H1 (cell line): ENCODE measurements at regions not wholly inside any gene's neighbourhood (a gene's known extent, or its start where the extent isn't known, plus 50 kb on each side); places are given as distances from the start of the nearest gene placed in this dataset.

Experiments used
- CTCF ChIA-PET: fragments of 300-600 bp; sonication (Branson Sonifier 250); formaldehyde crosslinking; loops from one replicate; lab custom pipeline; 2021; ENCODE audit not compliant: partially characterized antibody; lab: Charles Lee
- POLR2A ChIA-PET: fragments of 300-600 bp; sonication (Branson Sonifier 250); formaldehyde crosslinking; loops from one replicate; lab custom pipeline; 2021; ENCODE audit warnings: inconsistent platforms; ENCODE audit not compliant: partially characterized antibody; lab: Charles Lee
- DNase-seq, 2 experiments: peaks; one replicate each; pipeline versions ENCODE4 v3.0.0 to v3.0.0-alpha.2; 2010 to 2022; ENCODE audit warnings: low spot score in 2 of 2, low read depth in 1 of 2, mixed read lengths in 1 of 2
- FAIRE-seq: peaks from 2 replicates; lab custom pipeline; 2011; peaks lifted over from hg19 to GRCh38; lab: Jason Lieb, UNC
- H2AFZ ChIP-seq: 2 replicates; pipeline ENCODE4 v1.8.1; 2012; ENCODE audit warnings: low read length, inconsistent platforms
- H2AK5ac ChIP-seq: 2 replicates; pipeline ENCODE4 v1.6.1; 2013; ENCODE audit warnings: low read depth, low read length
- H2BK120ac ChIP-seq: replicated peaks from 2 replicates; pipeline ENCODE3; 2013; ENCODE audit warnings: low read depth, low read length, inconsistent platforms
- H2BK12ac ChIP-seq: 2 replicates; pipeline ENCODE4 v1.6.1; 2013; ENCODE audit warnings: low read depth, low read length
- H2BK15ac ChIP-seq: 2 replicates; pipeline ENCODE4 v1.6.1; 2013; ENCODE audit warnings: low read length
- H2BK20ac ChIP-seq: 2 replicates; pipeline ENCODE4 v1.6.1; 2013; ENCODE audit warnings: low read length
- H2BK5ac ChIP-seq: 2 replicates; pipeline ENCODE4 v1.6.1; 2013; ENCODE audit warnings: low read depth, low read length
- H3K14ac ChIP-seq: 2 replicates; pipeline ENCODE4 v1.6.1; 2013; ENCODE audit warnings: inconsistent platforms; ENCODE audit not compliant: insufficient read length
- H3K18ac ChIP-seq: 2 replicates; pipeline ENCODE4 v1.6.1; 2013; ENCODE audit warnings: low read length; ENCODE audit errors: extremely low read depth
- H3K23ac ChIP-seq: 2 replicates; pipeline ENCODE4 v1.6.1; 2013; ENCODE audit warnings: inconsistent platforms; ENCODE audit not compliant: insufficient read length
- H3K23me2 ChIP-seq: 2 replicates; pipeline ENCODE4 v1.6.1; 2013; ENCODE audit warnings: low read depth, low read length
- H3K27ac ChIP-seq: 2 replicates; pipeline ENCODE4 v1.6.1; 2011; ENCODE audit warnings: low read depth, low read length, inconsistent platforms
- H3K27me3 ChIP-seq, 4 experiments: replicated peaks in 1 of 4; 1 replicate in 1 of 4; 2 replicates in 3 of 4; pipeline versions ENCODE4 v1.6.1 to v1.8.1; 2011 to 2013; ENCODE audit warnings: low read length in 3 of 4, mild to moderate bottlenecking in 3 of 4, inconsistent platforms in 2 of 4, mixed read lengths in 2 of 4, moderate library complexity in 1 of 4; ENCODE audit not compliant: control insufficient read depth in 3 of 4, insufficient read depth in 3 of 4; ENCODE audit errors: extremely low read depth in 1 of 4
- H3K36me3 ChIP-seq, 4 experiments: 2 replicates each; pipeline versions ENCODE4 v1.6.1 to v1.8.1; 2011 to 2013; ENCODE audit warnings: mild to moderate bottlenecking in 4 of 4, low read length in 3 of 4, moderate library complexity in 2 of 4, control low read depth in 1 of 4, inconsistent platforms in 1 of 4; ENCODE audit not compliant: insufficient read depth in 4 of 4, control insufficient read depth in 2 of 4
- H3K4ac ChIP-seq: replicated peaks from 2 replicates; pipeline ENCODE3; 2013; ENCODE audit warnings: low read length, low read depth, mixed read lengths, inconsistent platforms; ENCODE audit not compliant: insufficient read length
- H3K4me1 ChIP-seq, 4 experiments: replicated peaks in 1 of 4; 1 replicate in 1 of 4; 2 replicates in 3 of 4; pipeline versions ENCODE4 v1.6.1 to v1.8.1; 2011 to 2013; ENCODE audit warnings: low read length in 3 of 4, inconsistent platforms in 2 of 4, mixed read lengths in 1 of 4; ENCODE audit not compliant: insufficient read depth in 4 of 4, control insufficient read depth in 3 of 4
- H3K4me2 ChIP-seq, 2 experiments: 2 replicates each; pipeline versions ENCODE4 v1.6.1 to v1.8.1; 2011 to 2013; ENCODE audit warnings: low read depth in 2 of 2, low read length in 2 of 2, control low read depth in 1 of 2, inconsistent platforms in 1 of 2, mild to moderate bottlenecking in 1 of 2; ENCODE audit not compliant: insufficient read depth in 1 of 2
- H3K4me3 ChIP-seq, 4 experiments: fragments of 200-600, 300-600 bp in 1 of 4; sonication (generic), shearing (Covaris generic), sonication (Bioruptor Twin) in 1 of 4; 2 replicates each; pipeline versions ENCODE4 v1.5.1 to v1.8.1; 2011 to 2016; ENCODE audit warnings: low read length in 4 of 4, low read depth in 3 of 4, control low read depth in 2 of 4, inconsistent platforms in 2 of 4, mild to moderate bottlenecking in 2 of 4, mixed read lengths in 1 of 4, moderate library complexity in 1 of 4; ENCODE audit not compliant: insufficient read depth in 2 of 4; ENCODE audit errors: extremely low read depth in 1 of 4
- H3K56ac ChIP-seq: replicated peaks from 2 replicates; pipeline ENCODE3; 2013; ENCODE audit warnings: low read depth, mild to moderate bottlenecking, mixed read lengths, low read length, inconsistent platforms; ENCODE audit not compliant: insufficient read length
- H3K79me1 ChIP-seq: 2 replicates; pipeline ENCODE4 v1.6.1; 2013; ENCODE audit warnings: low read depth, low read length, control low read depth
- H3K79me2 ChIP-seq, 2 experiments: 2 replicates each; pipeline versions ENCODE4 v1.6.1 to v1.8.1; 2012 to 2013; ENCODE audit warnings: low read length in 2 of 2, mild to moderate bottlenecking in 2 of 2, inconsistent platforms in 1 of 2; ENCODE audit not compliant: insufficient read depth in 2 of 2, control insufficient read depth in 1 of 2
- H3K9ac ChIP-seq, 4 experiments: replicated peaks in 1 of 4; 1 replicate in 1 of 4; 2 replicates in 3 of 4; pipeline versions ENCODE4 v1.6.1 to v1.8.1; 2011 to 2013; ENCODE audit warnings: low read depth in 3 of 4, low read length in 3 of 4, control low read depth in 2 of 4, mild to moderate bottlenecking in 2 of 4, moderate library complexity in 2 of 4, inconsistent platforms in 1 of 4; ENCODE audit errors: extremely low read depth in 1 of 4
- H3K9me3 ChIP-seq, 2 experiments: 2 replicates each; pipeline versions ENCODE4 v1.6.1 to v1.8.1; 2012 to 2013; ENCODE audit warnings: mild to moderate bottlenecking in 2 of 2, moderate library complexity in 2 of 2, control low read depth in 1 of 2, inconsistent platforms in 1 of 2, low read depth in 1 of 2, low read length in 1 of 2, mixed read lengths in 1 of 2; ENCODE audit not compliant: insufficient read depth in 2 of 2
- H4K20me1 ChIP-seq, 2 experiments: replicated peaks in 1 of 2; 2 replicates each; pipeline versions ENCODE3 to v1.8.1; 2011 to 2013; ENCODE audit warnings: inconsistent platforms in 2 of 2, low read length in 2 of 2, mild to moderate bottlenecking in 1 of 2; ENCODE audit not compliant: insufficient read depth in 2 of 2, control insufficient read depth in 1 of 2
- H4K5ac ChIP-seq: 2 replicates; pipeline ENCODE4 v1.6.1; 2013; ENCODE audit warnings: low read length, low read depth, mixed read lengths, inconsistent platforms; ENCODE audit not compliant: insufficient read length
- H4K8ac ChIP-seq: 2 replicates; pipeline ENCODE4 v1.8.0; 2013; ENCODE audit warnings: mild to moderate bottlenecking, moderate library complexity, low read length, inconsistent platforms; ENCODE audit not compliant: insufficient read depth; ENCODE audit errors: extremely low read depth
- H4K91ac ChIP-seq: replicated peaks from 2 replicates; pipeline ENCODE3; 2013; ENCODE audit warnings: low read length, mixed read lengths, inconsistent platforms; ENCODE audit not compliant: insufficient read length
- CBX5 ChIP-seq: fragments of 300-800, 300-1000 bp; sonication (generic); IDR thresholded peaks from 2 replicates; pipeline ENCODE4 v1.7.1; 2016; ENCODE audit warnings: antibody characterized with exemption, low read length, low read depth
- MAX ChIP-seq: IDR thresholded peaks from 2 replicates; pipeline ENCODE4 v1.6.1; 2012; ENCODE audit warnings: inconsistent platforms
- POU5F1 ChIP-seq: IDR thresholded peaks from 2 replicates; pipeline ENCODE4 v1.6.1; 2011; ENCODE audit warnings: low read depth, mild to moderate bottlenecking, low read length, moderate library complexity
- RAD21 ChIP-seq, 2 experiments: IDR thresholded peaks in 1 of 2; conservative IDR thresholded peaks in 1 of 2; 2 replicates each; pipeline ENCODE4 v1.6.1; 2011; ENCODE audit warnings: low read depth in 2 of 2, low read length in 2 of 2, improper control_type of control experiment in 1 of 2, inconsistent platforms in 1 of 2, mild to moderate bottlenecking in 1 of 2, moderate library complexity in 1 of 2
- WGBS, 2 experiments: shearing (Covaris generic) in 1 of 2; methylation state at CpG; one replicate each; pipeline versions ENCODE4 v1.1.6 to v1.1.7; 2013 to 2015; ENCODE audit warnings: low lambda C conversion rate in 2 of 2, mixed read lengths in 2 of 2, inconsistent platforms in 1 of 2, low coverage in 1 of 2, missing lambda C conversion rate in 1 of 2; ENCODE audit not compliant: insufficient replicate concordance in 2 of 2, insufficient coverage in 1 of 2, insufficient read length in 1 of 2; ENCODE audit errors: extremely low coverage in 1 of 2, missing lambda C conversion rate in 1 of 2; 5-methylcytosine and 5-hydroxymethylcytosine counted together

GRCh38 chr13:51015973-51016372 lies 95.1 kb downstream of the C13orf42 start:
- Histone ChIP-seq H3K36me3 (no peaks in the 10 kb centered on the region), H3K23me2 (no peaks in the 10 kb centered on the region; the same call in 1 of the 2 replicates), H4K5ac (no peak overlapping the region), H3K4ac (no peak overlapping the region), H4K91ac (no peak overlapping the region), H2AFZ (no peak overlapping the region), H3K9me3 (peaks cover 0 to 8% of the 10 kb centered on the region in 2 experiments; a peak in 2 of 4 replicates), H2BK120ac (no peak overlapping the region), H2BK12ac (no peak overlapping the region), H3K56ac (no peak overlapping the region), H2BK15ac (no peak overlapping the region), H3K23ac (no peak overlapping the region), H3K9ac (no peak overlapping the region), H3K18ac (no peak overlapping the region), H3K27me3 (no peaks in the 10 kb centered on the region), H3K4me1 (no peaks in the 10 kb centered on the region), H4K20me1 (no peaks in the 10 kb centered on the region), H2BK5ac (no peak overlapping the region), H3K79me2 (no peaks in the 10 kb centered on the region), H3K14ac (no peak overlapping the region), H3K79me1 (no peaks in the 10 kb centered on the region), H3K4me3 (no peak overlapping the region), H4K8ac (no peak overlapping the region), H2BK20ac (no peak overlapping the region), H3K27ac (no peak overlapping the region), H2AK5ac (no peak overlapping the region), H3K4me2 (no peak overlapping the region)
- WGBS, 2 experiments = 75% methylated on average over 1 of the region's 1 CpG; no CpG with 5 or more reads in 1 of the 2 experiments
- ChIA-PET CTCF (interaction anchor here (1.1 to 1.3 kb wide), 3 partner anchors 10 to 53 kb away, joined by 4 to 5 read pairs (median 5); no protein-coding TSS in a partner anchor), POLR2A (interaction anchor here (0.8 kb wide), 1 partner anchor 24 kb away, joined by 3 read pairs; no protein-coding TSS in a partner anchor)
- FAIRE-seq (no peak), DNase-seq (no peak)
- TF ChIP-seq MAX = no peak
- TF ChIP-seq RAD21 (IDR thresholded peaks at IDR 0.05 in 1 of 2, conservative IDR thresholded peaks at IDR 0.05 in 1 of 2; ENCODE audit: low read depth in 2 of 2, low read length in 2 of 2) = no peak
- TF ChIP-seq CBX5 = no peak
- TF ChIP-seq POU5F1 = no peak
